Caco-2 (cell line): ENCODE measurements at regions not wholly inside any gene's neighbourhood (a gene's known extent, or its start where the extent isn't known, plus 50 kb on each side); places are given as distances from the start of the nearest gene placed in this dataset.

Experiments used
- BruUV-seq: library from RNA; stranded (reverse); fragments of 400-500 nt; replicated peaks from 2 replicates; lab custom pipeline; 2021; lab: Mats Ljungman, UMichigan
- CTCF ChIA-PET: fragments of 300-600 bp; sonication (Branson Sonifier 250); formaldehyde crosslinking; loops from one replicate; lab custom pipeline; 2022; ENCODE audit warnings: antibody characterized with exemption; lab: Charles Lee
- POLR2A ChIA-PET: fragments of 300-600 bp; sonication (Branson Sonifier 250); formaldehyde crosslinking; loops from one replicate; lab custom pipeline; 2022; ENCODE audit warnings: antibody characterized with exemption; lab: Charles Lee
- DNase-seq, 2 experiments: peaks; one replicate each; pipeline versions ENCODE4 v3.0.0 to v3.0.0-alpha.2; 2020 to 2022
- H3K27me3 ChIP-seq: replicated peaks from 2 replicates; pipeline ENCODE4 v1.6.0; 2011; ENCODE audit warnings: low read length; ENCODE audit not compliant: control insufficient read depth, insufficient read depth
- H3K36me3 ChIP-seq: 2 replicates; pipeline ENCODE4 v1.5.1; 2011; ENCODE audit warnings: low read length; ENCODE audit not compliant: control insufficient read depth, insufficient read depth
- H3K4me1 ChIP-seq: fragments of 250-450 bp; sonication (Bioruptor Pico); 2 replicates; pipeline ENCODE4 v1.5.1; 2020; ENCODE audit warnings: mild to moderate bottlenecking
- H3K4me3 ChIP-seq: 2 replicates; pipeline ENCODE4 v1.5.1; 2011; ENCODE audit warnings: low read depth, mild to moderate bottlenecking, control low read depth, low read length
- H3K9me3 ChIP-seq: fragments of 250-450 bp; sonication (Bioruptor Pico); 2 replicates; pipeline ENCODE4 v1.5.1; 2020; ENCODE audit warnings: mild to moderate bottlenecking, moderate library complexity
- H3K27ac Mint-ChIP-seq: one replicate; pipeline ENCODE4 v1.8.0; 2022; ENCODE audit warnings: mixed read lengths; ENCODE audit not compliant: unreplicated experiment
- H3K27me3 Mint-ChIP-seq: one replicate; pipeline ENCODE4 v1.8.0; 2022; ENCODE audit warnings: mixed read lengths; ENCODE audit not compliant: insufficient read depth, unreplicated experiment
- H3K36me3 Mint-ChIP-seq: one replicate; pipeline ENCODE4 v1.8.0; 2022; ENCODE audit warnings: mild to moderate bottlenecking, mixed read lengths; ENCODE audit not compliant: insufficient read depth, unreplicated experiment
- H3K4me1 Mint-ChIP-seq: one replicate; pipeline ENCODE4 v1.8.0; 2022; ENCODE audit warnings: low read depth, mixed read lengths; ENCODE audit not compliant: unreplicated experiment
- H3K4me3 Mint-ChIP-seq: one replicate; pipeline ENCODE4 v1.8.0; 2022; ENCODE audit warnings: mild to moderate bottlenecking, moderate library complexity, mixed read lengths; ENCODE audit not compliant: unreplicated experiment
- H3K9me3 Mint-ChIP-seq: one replicate; pipeline ENCODE4 v1.8.0; 2022; ENCODE audit warnings: mixed read lengths; ENCODE audit not compliant: unreplicated experiment
- intact Hi-C: fragments of 100-400 bp; cut with micrococcal nuclease; formaldehyde crosslinking; loops from one replicate; pipeline ENCODE4 v1.10.0; 2022; ENCODE audit not compliant: unreplicated experiment
- TF ChIP-seq, protein P1 (sequence below), 2 experiments: fragments of 200-600 bp in 1 of 2; IDR thresholded peaks; 1 replicate in 1 of 2; 2 replicates in 1 of 2; pipeline versions ENCODE4 v1.5.1 to v1.8.0; 2011 to 2022; ENCODE audit warnings: antibody characterized with exemption in 1 of 2, control low read depth in 1 of 2, inconsistent platforms in 1 of 2, low read depth in 1 of 2, low read length in 1 of 2, mild to moderate bottlenecking in 1 of 2, moderate library complexity in 1 of 2; ENCODE audit not compliant: insufficient read depth in 1 of 2, severe bottlenecking in 1 of 2, unreplicated experiment in 1 of 2

GRCh38 chr2:234308813-234309195 lies 188.1 kb downstream of the ARL4C start:
- H3K9me3 ChIP-seq: no peaks in the 10 kb centered on the region
- H3K4me3 ChIP-seq: no peak overlapping the region
- TF ChIP-seq, protein P1, sequence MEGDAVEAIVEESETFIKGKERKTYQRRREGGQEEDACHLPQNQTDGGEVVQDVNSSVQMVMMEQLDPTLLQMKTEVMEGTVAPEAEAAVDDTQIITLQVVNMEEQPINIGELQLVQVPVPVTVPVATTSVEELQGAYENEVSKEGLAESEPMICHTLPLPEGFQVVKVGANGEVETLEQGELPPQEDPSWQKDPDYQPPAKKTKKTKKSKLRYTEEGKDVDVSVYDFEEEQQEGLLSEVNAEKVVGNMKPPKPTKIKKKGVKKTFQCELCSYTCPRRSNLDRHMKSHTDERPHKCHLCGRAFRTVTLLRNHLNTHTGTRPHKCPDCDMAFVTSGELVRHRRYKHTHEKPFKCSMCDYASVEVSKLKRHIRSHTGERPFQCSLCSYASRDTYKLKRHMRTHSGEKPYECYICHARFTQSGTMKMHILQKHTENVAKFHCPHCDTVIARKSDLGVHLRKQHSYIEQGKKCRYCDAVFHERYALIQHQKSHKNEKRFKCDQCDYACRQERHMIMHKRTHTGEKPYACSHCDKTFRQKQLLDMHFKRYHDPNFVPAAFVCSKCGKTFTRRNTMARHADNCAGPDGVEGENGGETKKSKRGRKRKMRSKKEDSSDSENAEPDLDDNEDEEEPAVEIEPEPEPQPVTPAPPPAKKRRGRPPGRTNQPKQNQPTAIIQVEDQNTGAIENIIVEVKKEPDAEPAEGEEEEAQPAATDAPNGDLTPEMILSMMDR (IDR thresholded peaks at IDR 0.05; ENCODE audit: insufficient read depth in 1 of 2, low read depth in 1 of 2, low read length in 1 of 2, severe bottlenecking in 1 of 2, unreplicated experiment in 1 of 2): no peak
- Mint-ChIP-seq H3K36me3 (no peaks in the 10 kb centered on the region), H3K4me3 (no peak overlapping the region), H3K4me1 (peaks cover 22% of the 10 kb centered on the region), H3K9me3 (no peaks in the 10 kb centered on the region), H3K27me3 (no peaks in the 10 kb centered on the region), H3K27ac (no peak overlapping the region)
- no peaks in the 10 kb centered on the region; the same call in 1 of the 2 replicates for H3K36me3 ChIP-seq
- no peak for DNase-seq
- POLR2A ChIA-PET: no interaction called here
- no peaks in the 10 kb centered on the region for H3K27me3 ChIP-seq
- CTCF ChIA-PET: no interaction called here
- intact Hi-C loops: no loop called here
- no TSS peak for BruUV-seq
- H3K4me1 ChIP-seq: peaks cover 12% of the 10 kb centered on the region

DNA sequence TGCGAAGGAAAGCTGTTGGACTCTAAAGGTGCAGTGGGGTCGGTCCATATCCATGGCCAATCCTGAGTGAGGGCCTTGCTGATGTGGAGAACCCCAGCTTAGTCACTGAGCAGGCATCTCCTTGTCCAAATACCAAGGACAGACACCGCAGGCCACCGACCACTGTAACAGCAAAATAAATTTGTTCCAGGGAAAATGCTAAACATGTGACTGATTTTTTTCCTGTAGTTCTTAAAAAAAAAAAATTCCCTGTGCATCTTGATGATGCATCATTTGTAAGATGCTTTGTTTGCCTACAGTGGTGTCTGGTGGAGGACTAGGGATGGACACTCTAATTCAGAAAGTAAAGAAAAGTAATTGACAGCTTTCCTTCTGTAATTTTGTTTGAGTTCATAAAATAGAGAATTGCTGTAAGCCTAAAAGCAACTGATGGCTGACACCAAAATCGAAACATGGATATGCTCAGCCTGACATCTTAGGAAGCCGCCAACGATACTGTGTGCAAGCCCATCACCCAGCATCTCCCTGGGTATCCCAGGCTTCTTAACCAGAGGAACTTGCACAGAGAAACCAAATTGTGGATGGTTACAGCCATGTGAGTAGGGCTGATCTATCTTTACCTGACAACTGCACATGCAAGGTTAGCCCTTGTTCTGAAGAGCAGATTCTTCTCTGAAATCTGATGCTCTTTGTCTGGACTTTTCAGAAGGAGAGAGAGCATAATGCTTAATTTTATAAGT lies 188.6 kb downstream of the ARL4C start:
- TF ChIP-seq, protein P1 (IDR thresholded peaks at IDR 0.05; ENCODE audit: insufficient read depth in 1 of 2, low read depth in 1 of 2, low read length in 1 of 2, severe bottlenecking in 1 of 2, unreplicated experiment in 1 of 2): no peak
- DNase-seq: no peak
- Mint-ChIP-seq H3K4me3 (no peak overlapping the region), H3K4me1 (peaks cover 22% of the 10 kb centered on the region), H3K27me3 (no peaks in the 10 kb centered on the region), H3K9me3 (no peaks in the 10 kb centered on the region), H3K36me3 (no peaks in the 10 kb centered on the region), H3K27ac (no peak overlapping the region)
- Histone ChIP-seq H3K9me3 (no peaks in the 10 kb centered on the region), H3K36me3 (no peaks in the 10 kb centered on the region; the same call in 1 of the 2 replicates), H3K4me3 (no peak overlapping the region), H3K4me1 (peaks cover 12% of the 10 kb centered on the region), H3K27me3 (no peaks in the 10 kb centered on the region)
- no TSS peak for BruUV-seq
- ChIA-PET POLR2A (no interaction called here), CTCF (no interaction called here)
- intact Hi-C loops: no loop called here

GRCh38 chr2:234307322-234307961 lies 189.4 kb downstream of the ARL4C start:
- Mint-ChIP-seq H3K9me3 (no peaks in the 10 kb centered on the region), H3K36me3 (no peaks in the 10 kb centered on the region), H3K27me3 (no peaks in the 10 kb centered on the region), H3K27ac (no peak overlapping the region), H3K4me1 (peaks cover 22% of the 10 kb centered on the region), H3K4me3 (no peak overlapping the region)
- Histone ChIP-seq H3K9me3 (no peaks in the 10 kb centered on the region), H3K4me3 (no peak overlapping the region), H3K36me3 (no peaks in the 10 kb centered on the region; the same call in 1 of the 2 replicates), H3K4me1 (peaks cover 12% of the 10 kb centered on the region), H3K27me3 (no peaks in the 10 kb centered on the region)
- no peak for DNase-seq
- BruUV-seq: no TSS peak
- TF ChIP-seq, protein P1 (IDR thresholded peaks at IDR 0.05; ENCODE audit: insufficient read depth in 1 of 2, low read depth in 1 of 2, low read length in 1 of 2, severe bottlenecking in 1 of 2, unreplicated experiment in 1 of 2): no peak
- intact Hi-C loops: no loop called here
- ChIA-PET POLR2A (no interaction called here), CTCF (no interaction called here)
